ENCODE measurements at regions not wholly inside any gene's neighbourhood (a gene's known extent, or its start where the extent isn't known, plus 50 kb on each side); places are given as distances from the start of the nearest gene placed in this dataset.

DNA sequence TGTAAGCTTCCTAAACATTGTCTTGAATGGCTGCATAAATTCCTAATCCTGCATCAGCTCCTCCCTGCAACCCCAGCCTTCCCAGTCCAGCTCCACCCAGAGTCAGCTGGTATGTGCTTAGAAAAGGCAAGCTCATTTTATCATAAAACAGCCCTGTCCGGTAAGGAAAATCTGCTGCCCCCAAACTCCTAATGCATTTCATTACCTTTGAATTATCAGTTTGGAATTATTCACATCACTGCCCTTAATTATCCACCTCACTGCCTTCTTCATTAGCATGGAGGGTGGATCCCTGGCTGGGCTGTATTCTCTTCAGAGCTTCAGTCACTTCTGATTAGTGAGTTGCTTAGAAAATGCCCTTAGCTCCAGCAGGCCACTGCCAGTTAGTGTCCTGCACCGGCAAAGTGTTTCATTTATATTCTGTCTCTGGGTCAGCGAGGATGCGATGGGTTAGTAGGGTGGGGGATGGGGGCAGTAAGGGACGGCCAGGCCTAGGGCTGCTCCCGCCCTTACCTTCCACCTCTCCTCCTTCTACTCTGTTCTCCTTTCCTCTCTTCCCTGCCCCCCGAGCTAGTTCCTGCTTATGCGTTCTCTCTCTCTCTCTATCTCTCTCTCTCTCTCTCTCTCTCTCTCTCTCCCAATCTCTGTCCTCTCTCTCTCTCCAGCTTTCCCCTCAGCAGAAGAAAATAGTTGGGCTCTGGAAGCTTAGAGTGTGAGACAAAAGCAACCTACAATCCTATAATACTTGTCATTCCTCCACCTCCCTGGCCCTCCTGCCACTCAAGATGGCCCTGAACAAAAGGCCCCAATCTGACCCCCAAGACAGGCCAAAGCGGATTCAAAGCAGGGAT is 174.8 kb upstream of the KLF3 start:
- FAIRE-seq = no peak
- no peak for DNase-seq (ENCODE audit: insufficient read length, low spot score)

DNA sequence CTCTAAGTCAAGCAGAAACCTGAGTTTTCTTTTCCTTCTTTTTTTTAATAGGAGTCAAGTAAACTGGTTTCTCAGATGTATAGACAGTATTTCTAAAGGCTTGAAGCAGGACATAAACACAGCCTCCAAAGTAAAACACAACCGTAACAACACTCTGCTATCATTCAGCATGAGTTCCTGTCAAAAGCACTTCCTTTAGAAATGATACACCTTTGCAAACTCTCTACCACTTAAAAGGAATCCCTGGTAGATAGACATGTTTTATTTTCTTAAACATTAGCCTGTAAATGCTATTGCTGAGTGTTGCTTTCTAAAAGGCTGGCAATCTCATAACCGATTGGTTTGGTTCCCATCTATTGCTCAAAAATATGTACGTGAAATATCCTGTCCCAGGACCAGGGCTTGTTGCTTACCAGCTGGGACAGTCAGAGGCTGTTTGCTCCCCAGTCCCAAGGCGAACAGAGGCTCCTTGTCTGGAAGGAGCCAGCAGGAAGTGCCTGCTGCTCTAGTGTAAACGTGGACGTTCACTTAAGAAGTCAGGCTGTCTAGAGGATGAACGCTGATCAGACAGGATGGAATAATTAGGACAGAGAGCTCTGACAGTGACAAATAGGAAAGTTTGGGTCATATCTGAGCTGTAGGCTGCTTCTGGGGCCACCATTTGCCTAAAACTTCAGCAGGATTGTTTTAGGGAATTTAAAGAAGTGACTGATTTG is 173.9 kb upstream of the KLF3 start:
- DNase-seq (ENCODE audit: insufficient read length, low spot score) (no peak), FAIRE-seq (no peak)
- TF ChIP-seq POLR2A (IDR thresholded peaks at IDR 0.05; ENCODE audit: low read depth, low read length) = no peak

More for the DNA sequence above, 174.8 kb upstream of the KLF3 start:
- TF ChIP-seq POLR2A (IDR thresholded peaks at IDR 0.05; ENCODE audit: low read depth, low read length) = no peak

GRCh38 chr4:38490753-38491446 is 173.1 kb upstream of the KLF3 start:
- no peak for TF ChIP-seq POLR2A (IDR thresholded peaks at IDR 0.05; ENCODE audit: low read depth, low read length)
- DNase-seq (ENCODE audit: insufficient read length, low spot score) (no peak), FAIRE-seq (no peak)

GRCh38 chr4:38491854-38492478 is 172.0 kb upstream of the KLF3 start:
- DNase-seq (ENCODE audit: insufficient read length, low spot score) (no peak), FAIRE-seq (no peak)
- no peak for TF ChIP-seq POLR2A (IDR thresholded peaks at IDR 0.05; ENCODE audit: low read depth, low read length)

DNA sequence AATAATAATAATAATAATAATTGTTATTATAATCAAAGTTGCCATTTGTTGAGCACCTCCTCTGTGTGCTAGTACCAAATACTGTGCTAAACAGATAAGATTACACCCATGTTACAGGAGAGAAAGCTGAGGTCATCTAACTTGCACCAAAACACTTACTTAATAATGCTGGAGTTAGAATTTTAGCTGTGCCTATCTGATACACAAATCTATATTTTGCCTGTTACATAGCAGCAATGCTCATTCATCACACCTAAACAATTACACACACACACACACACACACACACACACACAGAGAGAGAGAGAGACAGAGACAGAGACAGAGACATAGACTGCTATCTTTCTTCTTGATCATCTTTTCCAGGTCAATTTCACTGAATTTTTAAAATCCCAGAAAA is 170.9 kb upstream of the KLF3 start:
- FAIRE-seq (no peak), DNase-seq (ENCODE audit: insufficient read length, low spot score) (no peak)
- no peak for TF ChIP-seq POLR2A (IDR thresholded peaks at IDR 0.05; ENCODE audit: low read depth, low read length)

DNA sequence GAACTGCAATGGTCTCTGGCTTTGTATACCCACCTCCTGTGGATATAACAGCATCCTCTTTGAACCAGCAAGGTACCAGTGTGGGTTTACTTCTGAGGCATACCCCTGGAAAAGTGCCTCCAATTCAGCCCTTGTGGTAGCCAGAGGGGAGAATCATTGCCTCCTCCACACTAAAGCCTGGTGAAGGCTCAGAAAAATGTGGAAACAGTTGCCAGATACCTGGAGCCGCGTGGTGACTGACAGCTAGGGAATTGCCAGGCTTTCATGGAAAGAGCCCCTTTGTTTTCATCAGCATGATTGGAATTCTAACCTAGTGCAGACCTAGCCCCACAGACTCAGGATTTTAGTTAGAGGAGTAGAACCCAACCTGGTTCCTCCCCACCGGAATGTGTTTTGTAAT is 168.6 kb upstream of the KLF3 start:
- DNase-seq (ENCODE audit: insufficient read length, low spot score) = no peak
- FAIRE-seq = no peak
- no peak for TF ChIP-seq POLR2A (IDR thresholded peaks at IDR 0.05; ENCODE audit: low read depth, low read length)

GRCh38 chr4:38497121-38497520 is 166.9 kb upstream of the KLF3 start:
- no peak for TF ChIP-seq POLR2A (IDR thresholded peaks at IDR 0.05; ENCODE audit: low read depth, low read length)
- DNase-seq (ENCODE audit: insufficient read length, low spot score) (no peak), FAIRE-seq (no peak)

DNA sequence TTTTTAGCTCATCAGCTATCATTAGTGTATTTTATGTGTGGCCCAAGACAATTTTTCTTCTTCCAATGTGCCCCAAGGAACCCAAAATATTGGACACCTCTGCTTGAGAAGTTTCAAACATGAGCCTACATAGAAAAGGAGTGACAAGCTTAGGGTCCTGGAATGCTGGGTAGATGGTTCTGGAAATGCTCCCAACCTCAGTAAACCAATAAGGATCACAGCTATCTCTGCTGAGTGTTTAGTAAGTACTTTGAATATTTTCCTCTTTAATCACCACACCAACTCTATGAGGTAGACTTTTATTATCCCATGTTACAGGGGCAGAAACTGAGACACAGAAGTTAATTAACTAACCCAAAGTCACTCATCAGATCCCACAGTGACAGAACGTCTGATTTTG is 164.9 kb upstream of the KLF3 start:
- DNase-seq (ENCODE audit: insufficient read length, low spot score) = no peak
- TF ChIP-seq POLR2A (IDR thresholded peaks at IDR 0.05; ENCODE audit: low read depth, low read length) = no peak
- FAIRE-seq = no peak

- DNase-seq (ENCODE audit: insufficient read length, low spot score) (no peak), FAIRE-seq (no peak)
- TF ChIP-seq POLR2A (IDR thresholded peaks at IDR 0.05; ENCODE audit: low read depth, low read length) = no peak
These were observed 163.6 kb upstream of the KLF3 start for GRCh38 chr4:38500433-38500832.

DNA sequence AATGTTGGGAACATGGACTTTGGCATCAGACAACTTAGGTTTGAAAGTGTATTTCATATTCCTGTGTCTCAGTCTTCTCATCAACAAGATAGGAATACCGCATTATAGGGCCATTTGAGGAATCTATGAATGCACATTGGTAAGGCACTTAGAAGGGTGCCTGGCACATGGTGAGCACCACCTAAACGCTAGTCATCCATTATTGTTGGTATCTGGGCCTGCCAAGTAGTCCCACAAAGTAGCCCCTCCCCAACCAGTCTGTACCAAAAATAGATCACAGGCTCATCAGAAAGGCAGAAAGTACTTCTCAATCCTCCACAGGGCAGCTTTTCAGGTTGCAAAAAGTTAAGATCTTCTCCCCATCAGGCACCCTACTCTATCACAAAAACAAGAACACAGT is 162.3 kb upstream of the KLF3 start:
- FAIRE-seq = no peak
- no peak for TF ChIP-seq POLR2A (IDR thresholded peaks at IDR 0.05; ENCODE audit: low read depth, low read length)
- DNase-seq (ENCODE audit: insufficient read length, low spot score) = no peak

DNA sequence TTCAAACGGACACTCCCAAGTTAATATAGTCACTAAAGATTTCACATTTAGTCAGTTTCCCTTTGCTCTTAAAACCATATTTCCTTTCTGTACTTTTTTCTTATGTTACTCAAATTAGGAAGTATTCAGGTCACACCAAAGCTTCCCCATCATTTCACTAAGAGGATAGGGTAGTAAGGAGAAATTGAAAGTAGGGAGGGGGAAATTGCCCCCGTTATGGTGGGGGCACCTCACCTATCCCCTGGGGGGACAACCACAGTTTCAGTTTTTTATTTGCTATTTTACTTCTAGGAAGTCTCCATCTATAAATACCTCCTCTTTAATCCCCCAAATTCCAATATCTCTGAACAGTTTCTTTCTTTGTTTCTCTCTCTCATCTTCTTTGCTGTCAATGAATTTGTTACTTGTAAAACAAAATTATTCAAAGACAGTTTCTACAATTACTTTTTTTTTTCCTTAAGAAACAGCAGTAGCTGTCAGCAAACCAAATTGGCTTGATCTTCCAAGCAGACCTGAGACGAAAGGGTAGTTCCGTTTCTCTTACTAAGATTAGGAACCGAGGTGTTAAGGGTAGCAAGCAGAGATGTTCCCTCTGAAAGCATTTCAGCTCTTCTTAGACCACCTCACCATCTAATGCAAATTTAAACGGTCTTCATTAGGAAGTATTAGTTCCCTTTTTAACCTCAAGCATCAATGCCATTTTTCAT is 160.2 kb upstream of the KLF3 start:
- DNase-seq (ENCODE audit: insufficient read length, low spot score) (no peak), FAIRE-seq (no peak)
- TF ChIP-seq POLR2A (IDR thresholded peaks at IDR 0.05; ENCODE audit: low read depth, low read length) = no peak

DNA sequence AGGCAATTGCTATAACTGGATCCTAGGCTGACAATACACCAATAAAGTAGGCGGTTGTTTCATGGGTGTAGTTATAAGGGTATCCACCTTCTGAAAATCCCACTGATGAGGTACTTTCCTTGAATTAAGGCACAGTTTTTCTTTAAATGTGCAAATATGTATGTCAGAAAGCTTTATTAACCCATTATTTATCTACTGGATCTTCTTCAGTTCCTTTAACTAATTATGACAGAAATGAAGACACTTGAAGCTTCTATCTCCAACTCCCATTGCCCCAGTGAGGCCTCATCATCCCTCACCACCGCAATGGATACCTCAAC is 159.6 kb upstream of the KLF3 start:
- no peak for TF ChIP-seq POLR2A (IDR thresholded peaks at IDR 0.05; ENCODE audit: low read depth, low read length)
- no peak for FAIRE-seq

DNA sequence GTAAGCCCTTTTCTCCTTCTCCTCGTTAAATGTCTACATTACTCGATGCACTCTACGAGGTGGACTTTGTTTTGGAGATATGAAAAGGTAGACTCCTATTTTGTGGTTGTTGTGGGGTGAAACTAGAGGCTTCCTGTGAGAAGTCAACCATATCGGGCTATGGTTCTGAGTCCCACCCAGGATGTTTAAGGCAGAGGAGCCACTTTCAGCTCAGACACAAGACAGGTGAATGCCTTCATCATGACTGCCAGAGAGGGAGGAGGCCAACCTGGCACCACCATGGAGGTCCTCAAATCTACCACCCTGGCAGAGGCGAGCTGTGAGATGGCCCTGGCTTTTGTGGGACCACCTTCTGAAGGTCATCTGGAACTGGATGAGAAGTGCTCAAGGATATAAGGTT is 154.4 kb upstream of the KLF3 start:
- DNase-seq (ENCODE audit: insufficient read length, low spot score) = no peak
- TF ChIP-seq POLR2A (IDR thresholded peaks at IDR 0.05; ENCODE audit: low read depth, low read length) = no peak
- FAIRE-seq = no peak

More for the DNA sequence above, 159.6 kb upstream of the KLF3 start:
- no peak for DNase-seq (ENCODE audit: insufficient read length, low spot score)

Measured in H54 (cell line).